NCI-H526 (cell line): ENCODE measurements at regions not wholly inside any gene's neighbourhood (a gene's known extent, or its start where the extent isn't known, plus 50 kb on each side); places are given as distances from the start of the nearest gene placed in this dataset.
"Not testable (repeated sequence)": the region's sequence is repeated elsewhere in the genome, so short reads cannot be mapped to it uniquely, and the experiment has no call there.

ENCODE experiments used
- DNase-seq, 2 experiments: peaks; one replicate each; lab custom pipeline; 2025; lab: John Stamatoyannopoulos, UW

DNA sequence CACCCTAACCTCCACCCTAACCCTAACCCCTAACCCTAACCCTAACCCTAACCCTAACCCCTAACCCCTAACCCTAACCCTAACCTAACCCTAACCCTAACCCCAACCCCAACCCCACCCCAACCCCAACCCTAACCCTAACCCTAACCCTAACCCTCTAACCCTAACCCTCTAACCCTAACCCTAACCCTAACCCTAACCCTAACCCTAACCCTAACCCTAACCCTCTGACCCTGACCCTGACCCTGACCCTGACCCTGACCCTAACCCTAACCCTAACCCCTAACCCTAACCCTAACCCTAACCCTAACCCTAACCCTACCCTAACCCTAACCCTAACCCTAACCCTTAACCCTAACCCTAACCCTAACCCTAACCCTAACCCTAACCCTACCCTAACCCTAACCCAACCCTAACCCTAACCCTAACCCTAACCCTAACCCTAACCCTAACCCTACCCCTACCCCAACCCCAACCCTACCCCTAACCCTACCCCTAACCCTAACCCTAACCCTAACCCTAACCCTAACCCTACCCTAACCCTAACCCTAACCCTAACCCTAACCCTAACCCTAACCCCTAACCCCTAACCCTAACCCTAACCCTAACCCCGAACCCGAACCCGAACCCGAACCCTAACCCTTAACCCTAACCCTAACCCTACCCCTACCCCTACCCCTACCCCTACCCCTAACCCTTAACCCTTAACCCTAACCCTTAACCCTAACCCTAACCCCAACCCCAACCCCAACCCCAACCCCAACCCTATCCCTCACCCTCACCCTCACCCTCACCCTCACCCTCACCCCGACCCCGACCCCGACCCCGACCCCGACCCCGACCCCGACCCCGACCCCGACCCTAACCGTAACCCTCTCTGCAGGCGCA, 186.2 kb upstream of the CHL1 start:
- not testable (repeated sequence) for DNase-seq

DNA sequence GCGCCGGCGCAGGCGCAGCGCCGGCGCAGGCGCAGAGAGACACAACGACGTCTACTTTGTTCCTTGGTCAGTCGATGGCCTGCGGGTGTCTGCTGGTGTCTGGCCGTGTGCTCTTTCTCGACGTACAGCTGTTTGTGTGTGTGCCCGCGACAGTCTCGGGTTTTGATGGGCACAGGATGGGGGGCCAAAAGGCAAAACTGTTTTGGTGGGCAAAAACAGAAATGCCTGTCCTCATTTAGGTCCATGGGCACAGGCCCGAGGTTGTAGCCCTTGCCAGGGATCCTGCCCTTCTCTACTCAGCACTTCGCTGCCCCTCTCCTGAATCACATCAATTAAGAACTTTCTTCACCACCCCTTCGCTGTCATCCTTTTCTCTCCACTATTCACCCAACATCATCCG, 184.8 kb upstream of the CHL1 start:
- no peak for DNase-seq

DNA sequence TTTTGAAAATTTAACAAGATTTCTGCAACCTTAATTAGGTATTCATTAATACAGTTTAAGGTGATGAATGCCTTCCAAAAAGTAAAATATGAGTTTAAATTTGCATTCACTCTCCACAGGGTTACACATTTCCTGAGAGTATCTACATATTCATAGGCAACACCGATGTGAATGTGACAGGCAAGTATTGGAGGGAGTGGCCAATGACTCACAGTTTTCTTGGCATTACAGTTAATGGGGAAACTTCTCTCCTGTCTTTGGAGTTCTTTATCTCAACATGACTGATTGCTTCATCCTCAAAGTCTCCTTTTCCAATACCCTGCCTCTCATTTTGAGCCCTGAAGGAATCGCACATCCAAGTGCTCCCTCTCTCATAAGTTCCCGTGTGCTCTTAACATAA, 181.9 kb upstream of the CHL1 start:
- no peak for DNase-seq

DNA sequence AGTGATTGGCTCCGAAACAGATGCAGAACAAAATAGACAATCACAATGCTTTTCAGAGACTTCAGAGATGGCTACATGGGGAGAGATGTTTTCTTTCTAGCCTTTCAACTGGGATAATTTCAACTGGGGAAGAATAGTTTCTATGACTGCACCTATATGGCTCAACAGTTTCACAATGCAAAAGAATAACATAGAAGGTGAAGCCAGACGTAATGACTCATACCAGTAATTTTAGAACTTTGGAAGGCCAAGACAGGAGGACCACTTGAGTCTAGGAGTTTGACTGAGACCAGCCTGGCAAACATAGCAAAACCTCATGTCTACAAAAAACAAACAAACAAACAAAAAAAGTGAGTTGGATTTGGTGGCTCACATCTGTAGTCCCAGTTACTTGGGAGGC, 180.2 kb upstream of the CHL1 start:
- DNase-seq: no peak

DNA sequence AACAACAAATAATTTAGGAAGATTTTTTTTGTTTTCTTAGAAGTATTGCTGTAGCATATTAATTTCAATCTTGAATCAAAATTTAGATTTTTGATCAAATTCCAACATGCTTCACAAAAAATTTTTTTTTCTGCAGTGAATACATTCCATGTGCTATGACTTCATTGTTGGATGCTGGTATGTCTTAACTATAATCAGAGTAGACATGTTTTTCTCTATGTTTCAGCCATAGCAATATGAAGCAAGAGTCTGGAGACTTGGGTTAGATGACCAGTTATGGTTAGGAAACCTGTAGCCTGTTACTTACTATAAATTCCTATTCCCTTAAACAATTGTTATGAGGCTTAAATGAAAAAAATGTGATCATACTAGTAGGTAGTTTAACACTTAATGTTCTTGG, 176.1 kb upstream of the CHL1 start:
- DNase-seq: no peak

DNA sequence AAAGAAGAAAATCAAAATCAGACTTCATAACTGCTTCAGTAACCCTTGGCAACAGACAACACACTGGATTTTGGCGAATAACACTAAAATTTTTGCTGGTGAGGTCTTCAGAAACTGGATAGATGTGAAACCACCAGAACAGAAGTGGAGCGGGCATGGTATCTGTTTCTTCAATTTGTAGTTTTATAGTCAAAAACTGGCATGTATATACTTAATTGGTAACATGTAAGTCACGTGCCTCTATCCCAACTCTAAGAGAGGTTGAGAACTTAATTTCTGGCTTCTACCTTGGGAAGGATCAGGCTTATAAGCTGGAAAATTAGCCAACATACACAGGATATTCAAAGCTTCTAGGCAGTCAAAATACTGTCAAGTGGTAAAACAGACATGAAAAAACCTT, 172.6 kb upstream of the CHL1 start:
- DNase-seq: no peak

DNA sequence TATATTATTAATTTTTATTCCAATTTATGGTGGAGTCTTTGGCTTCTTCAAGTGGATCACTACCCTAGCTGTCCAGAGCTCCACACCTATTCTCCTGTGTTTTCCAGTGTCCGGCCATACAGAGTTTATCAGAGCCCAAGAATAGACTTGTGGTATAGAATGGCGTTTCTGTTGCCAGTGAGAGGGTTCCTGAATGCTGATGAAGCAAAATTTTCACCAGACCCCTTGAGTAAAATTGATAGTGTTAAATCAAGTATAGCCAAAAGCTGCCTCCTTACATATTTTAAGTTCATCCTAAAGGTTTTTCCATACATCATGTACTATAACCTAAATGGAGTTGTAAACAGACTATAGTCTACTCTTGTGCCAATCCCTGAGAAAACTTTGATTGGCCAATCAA, 171.5 kb upstream of the CHL1 start:
- no peak for DNase-seq

DNA sequence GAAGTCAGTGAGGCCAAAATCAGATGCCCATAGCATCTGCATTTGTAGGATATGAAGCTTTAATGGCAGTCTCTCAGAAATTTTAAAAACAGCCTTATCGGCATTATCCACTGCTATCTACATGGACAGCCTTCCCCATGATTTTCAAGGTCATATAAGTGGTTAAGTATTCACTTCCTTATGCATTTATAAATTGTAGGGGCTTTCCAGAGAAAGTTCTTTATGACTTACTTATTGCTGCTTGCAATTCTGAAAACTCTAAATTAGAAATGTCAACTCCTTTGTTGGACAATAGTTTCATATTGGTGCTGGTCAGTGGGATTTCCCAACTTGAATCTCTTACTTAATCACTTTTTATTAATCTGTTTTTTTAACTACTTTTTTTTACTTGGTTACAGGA, 160.6 kb upstream of the CHL1 start:
- not testable (repeated sequence) for DNase-seq

DNA sequence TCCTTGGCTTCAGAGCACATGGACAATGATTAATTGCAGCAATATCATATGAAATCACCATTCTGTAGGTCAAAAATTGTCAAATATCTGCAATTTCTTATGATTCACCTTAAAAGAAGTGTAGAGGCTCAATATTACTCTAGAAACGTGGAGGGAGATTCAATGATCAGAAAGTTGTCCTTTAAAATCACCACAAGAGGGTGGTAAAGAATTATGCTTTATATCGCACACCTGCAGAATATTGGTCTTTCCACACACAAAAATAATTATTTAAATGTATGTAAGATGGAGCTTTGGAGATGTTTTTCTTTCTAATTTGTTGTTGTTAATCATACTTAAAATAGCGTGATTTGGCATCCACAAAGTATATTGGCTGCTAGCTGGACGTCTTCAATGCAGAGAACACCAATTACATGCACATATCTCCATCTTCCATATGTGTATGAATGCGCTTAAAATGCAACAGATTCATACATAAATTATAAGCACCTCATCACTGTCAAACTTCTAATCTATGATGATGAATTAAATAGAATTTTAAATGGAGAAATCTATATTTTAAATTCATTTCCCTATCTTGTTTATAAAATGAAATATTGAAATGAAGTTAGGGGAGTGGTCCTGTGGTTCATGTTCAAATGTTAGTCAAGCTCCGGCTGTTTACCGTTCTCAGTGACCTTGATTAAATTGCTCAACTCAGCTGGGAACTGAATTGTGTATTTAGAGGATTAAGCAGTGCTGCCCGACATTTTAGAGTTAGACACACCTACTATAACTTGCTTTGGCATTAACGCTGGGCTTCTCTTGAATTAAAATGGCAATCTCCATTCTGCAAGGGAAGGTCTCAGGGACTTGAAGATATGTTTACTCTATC, 153.5 kb upstream of the CHL1 start:
- peak in 1 of 2 experiments; percentile 58 for DNase-seq

DNA sequence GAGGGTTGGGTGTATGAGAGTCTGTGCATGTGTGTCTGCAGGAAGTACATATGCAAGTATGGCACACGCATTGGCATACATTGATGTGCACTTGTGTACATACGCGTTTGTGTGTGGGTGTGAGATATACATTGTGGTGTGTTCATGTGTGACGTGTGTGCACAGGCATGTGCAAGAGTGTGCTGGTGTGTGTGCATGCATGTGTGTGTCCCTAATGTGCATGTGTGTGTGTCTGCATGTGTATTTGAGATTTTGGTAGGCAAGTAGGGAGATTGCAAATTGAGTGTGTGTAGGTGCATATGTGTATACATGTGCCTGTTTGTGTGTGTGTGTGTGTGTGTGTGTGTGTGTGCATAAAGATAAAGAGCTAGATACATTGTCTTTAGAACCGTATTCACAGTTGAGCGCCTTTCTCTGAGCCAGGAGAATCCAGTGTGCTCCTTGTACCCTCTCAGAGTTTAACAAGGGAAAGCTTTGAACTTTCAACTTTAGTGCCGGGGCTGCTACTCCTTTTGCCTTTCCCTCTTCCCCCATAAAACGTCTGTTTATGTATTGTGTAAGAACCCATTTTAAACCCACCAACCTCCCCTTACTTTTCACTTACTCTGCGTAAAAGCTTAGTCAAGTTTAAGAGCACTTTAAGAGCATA, 152.4 kb upstream of the CHL1 start:
- no peak for DNase-seq

DNA sequence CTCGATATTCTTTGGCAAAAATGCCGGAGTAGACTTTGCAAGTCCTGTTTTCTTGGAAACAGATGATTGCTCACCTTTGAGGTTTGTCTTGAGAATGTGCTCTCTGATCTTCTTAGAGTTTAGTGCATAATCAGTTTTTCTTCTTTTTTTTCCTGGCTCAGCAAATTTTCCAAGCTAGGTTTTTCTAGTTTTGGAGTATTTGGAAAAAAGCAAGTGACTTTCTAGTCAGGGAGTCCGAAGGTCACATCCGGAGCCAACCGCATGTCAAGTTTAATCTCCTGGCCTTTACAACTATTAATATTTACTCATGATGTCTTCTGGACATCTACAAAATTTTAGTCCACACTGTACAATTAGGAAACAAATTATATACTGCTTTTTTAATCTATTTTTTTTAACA, 151.6 kb upstream of the CHL1 start:
- DNase-seq: not testable (repeated sequence)

DNA sequence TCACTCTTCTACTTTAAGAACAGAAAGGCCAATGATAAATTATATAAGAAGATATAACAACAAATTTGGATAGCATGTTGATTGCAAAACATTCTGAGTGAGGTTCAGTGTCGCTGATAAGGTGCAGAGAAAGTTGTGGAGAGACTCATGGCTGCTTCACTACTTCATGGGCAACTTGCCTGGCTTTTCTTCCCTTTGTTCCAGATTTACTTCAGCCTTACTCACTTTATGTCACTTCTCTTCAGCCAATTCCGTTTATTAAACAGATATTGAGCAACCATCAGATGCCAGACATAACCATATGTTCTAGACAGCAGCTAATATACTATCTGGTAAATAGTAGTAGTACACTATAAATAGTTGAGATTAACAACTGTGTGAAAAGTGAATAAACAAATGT, 150.0 kb upstream of the CHL1 start:
- DNase-seq: no peak

DNA sequence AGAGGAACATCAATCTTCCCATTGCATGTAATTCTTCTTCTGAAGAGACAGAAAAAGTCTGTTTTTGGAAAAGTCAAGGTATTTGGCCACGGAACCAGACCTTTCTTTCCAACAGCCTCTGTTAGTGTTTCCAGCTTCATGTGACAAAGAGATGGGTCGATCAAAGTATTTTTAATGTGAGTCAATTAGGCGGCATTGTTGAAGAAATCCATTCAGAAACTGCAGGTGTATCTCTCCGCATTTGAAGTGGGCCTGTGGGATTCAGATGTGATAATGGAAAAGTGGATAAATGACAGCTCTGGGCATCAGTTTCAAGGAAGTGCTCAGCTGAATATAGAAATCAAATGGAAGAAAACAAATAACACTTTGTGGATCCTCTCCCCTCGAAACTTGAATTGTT, 143.1 kb upstream of the CHL1 start:
- DNase-seq: not testable (repeated sequence)

DNA sequence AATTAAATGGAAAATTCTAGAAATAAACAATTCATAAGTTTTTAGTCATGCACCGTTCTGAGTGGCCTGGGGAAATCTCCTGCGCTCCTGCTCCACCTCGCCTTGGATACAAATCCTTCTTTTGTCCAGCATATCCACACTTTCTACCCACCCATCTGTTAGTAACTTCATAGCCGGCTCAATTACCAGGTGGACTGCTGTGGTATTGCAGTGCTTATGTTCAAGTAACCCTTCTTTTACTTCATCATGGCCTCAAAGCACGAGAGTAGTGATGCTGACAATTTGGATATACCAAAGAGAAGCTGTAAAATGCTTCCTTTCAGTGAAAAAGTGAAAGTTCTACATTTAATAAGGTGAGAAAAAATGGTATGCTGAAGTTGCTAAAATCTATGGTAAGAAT, 142.3 kb upstream of the CHL1 start:
- DNase-seq: no peak

DNA sequence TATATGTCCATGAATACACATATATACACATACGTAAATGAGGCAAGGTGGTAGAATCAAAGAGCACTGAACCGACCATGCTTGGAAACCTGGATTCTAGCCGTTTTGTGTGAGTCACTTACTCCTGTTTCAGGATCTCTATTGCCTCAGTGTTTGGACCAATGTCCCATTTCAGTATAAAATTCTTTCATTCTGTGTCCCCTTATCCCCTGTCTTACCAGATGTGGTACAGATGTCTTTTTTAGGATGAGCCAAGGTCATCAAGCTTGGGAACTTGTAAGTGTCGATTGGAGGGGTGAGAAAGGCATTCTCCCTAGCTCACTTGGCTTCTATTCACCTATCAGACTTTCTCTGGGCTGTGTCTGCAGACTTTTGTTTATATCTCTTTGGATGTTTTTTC, 139.9 kb upstream of the CHL1 start:
- DNase-seq: no peak

DNA sequence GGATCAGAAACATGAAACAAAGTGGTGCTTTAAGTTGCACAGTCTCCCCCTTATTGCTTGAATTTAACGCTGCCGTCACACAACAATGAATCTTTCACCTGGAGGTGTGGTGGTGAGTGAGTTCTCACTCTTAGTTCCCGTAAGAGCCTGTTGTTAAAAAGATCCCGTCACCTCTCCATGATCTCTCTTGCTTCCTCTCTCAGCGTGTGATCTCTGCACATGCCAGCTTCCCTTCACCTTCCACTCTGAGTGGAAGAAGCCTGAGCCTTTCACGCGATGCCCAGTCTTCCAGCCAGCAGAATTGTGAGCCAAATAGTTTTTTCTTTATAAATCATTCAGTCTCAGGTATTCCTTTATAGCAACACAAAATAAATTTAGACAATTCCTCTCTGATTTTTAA, 136.7 kb upstream of the CHL1 start:
- DNase-seq: no peak

DNA sequence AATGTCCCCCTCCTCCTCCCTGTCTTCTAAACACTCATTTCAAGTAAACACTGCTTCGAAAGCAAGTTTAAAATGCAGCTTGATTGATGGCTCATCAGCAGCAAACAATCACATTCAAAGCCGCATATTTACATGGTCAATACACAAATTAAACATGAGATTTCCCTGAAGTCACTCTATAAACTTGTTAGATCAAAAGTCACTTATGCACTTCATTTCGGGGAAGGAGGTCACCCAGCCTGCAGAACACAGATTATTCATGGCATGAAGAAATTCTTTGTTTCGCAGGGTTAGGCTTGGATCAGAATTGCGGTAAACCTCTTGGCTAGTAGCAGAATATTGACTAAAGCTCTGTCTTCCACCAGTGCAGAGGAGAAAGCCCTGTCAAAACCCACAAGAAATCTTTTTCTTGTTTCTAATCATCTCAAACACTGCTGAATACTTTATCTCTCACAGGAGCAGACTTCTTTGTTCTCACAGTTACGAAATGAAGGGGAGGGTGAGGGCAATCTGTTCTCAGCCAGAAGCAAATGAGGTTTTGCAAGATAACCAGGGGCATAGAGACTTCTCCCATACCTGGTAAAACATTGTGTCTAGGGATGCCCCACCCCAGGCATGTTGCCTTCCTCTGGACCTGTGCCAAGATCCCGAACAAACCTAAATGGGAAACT, 133.3 kb upstream of the CHL1 start:
- DNase-seq: no peak

DNA sequence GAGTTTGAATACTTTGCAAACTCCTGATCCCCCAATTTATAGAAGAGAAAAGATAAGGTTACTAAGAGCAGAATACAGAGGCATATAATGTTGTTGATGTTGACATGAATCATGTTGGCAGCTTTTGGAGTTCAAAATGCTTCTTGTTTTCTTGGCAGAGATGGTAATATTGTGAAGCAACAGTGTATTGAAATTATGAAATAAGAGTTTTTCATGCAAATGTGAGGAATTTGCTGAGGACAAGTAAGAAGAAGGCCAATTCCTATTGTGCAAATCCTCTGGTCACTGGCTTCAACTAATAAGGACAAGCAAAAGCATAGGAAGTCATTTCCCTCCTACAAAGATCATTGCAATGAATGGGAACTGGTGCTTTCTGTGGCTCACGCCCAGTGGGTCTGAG, 126.9 kb upstream of the CHL1 start:
- DNase-seq: no peak

DNA sequence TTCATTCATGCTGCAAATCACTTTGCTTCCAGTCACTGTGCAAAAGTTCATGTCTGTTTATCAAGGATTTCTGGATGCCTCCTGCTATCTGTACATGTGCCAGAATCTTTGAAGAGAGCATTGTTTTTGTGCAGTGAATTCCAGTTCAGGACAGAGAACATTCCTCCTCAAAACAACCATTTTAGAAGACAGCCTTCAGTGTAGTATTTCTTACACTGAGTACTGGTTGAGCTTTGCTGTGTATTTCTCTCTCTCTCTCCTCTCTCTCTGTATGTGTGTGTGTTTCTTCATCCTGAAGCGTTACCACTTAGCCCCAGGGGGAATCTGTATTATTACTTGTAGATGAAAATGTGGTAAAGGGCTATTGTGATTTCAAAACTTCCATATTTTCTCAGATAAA, 123.8 kb upstream of the CHL1 start:
- DNase-seq: no peak

DNA sequence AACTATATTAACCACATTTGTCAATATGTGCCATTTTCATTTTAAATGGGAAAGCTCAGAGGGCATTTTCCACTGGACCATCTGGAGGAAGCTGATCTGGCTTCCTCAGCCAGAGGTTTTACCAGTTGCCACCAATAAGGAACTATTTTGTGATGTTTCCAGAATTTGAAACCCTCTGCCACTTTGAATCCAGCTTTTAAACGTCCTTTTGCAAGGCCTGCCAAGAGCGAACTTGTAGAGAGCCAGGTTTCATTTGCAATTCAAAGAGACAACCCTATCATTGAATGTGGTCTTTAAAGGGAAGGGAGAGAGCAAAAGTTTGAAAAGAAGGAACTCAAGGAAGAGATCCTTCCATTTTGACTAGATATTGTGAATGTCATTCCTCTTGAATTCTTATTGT, 123.3 kb upstream of the CHL1 start:
- no peak for DNase-seq

DNA sequence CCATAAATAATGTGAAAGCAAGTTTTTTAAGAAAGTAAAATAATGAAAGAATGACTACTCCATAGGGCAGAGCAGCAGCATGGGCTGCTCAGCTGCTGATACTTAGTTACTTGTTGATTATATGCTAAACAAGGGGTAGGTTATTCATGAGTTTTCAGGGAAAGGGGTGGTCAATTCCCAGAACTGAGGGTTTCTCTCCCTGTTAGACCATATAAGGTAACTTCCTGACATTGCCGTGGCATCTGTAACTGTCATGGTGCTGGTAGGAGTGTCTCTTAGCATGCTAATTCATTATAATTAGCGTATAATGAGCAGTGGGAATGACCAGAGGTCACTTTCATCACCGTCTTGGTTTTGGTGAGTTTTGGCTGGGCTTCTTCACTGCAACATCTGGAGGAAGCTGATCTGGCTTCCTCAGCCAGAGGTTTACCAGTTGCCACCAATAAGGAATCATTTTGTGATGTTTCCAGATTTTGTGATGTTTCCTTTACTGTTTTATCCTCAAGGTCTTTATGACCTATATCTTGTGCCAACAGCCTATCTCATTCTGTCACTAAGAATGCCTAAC, 121.8 kb upstream of the CHL1 start:
- DNase-seq: no peak

DNA sequence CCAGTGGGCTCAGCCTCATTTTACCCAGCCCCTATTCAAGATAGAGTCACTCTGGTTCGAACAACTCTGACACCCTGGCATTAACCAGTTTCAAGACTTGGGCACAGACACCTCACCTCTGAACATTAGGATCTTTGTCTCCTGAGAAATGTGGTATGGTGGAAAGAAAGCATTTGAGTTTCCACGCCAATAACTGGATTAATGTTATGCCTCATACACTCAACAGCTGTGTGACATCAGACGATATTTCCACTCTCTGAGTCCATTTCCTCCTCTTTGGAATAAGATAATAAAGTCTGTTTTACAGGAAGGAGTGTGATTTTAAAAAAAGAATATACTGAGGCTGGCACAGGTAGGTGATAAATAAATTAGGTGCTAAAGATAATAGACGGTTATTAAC, 121.3 kb upstream of the CHL1 start:
- no peak for DNase-seq
